ENCODE measurements at regions not wholly inside any gene's neighbourhood (a gene's known extent, or its start where the extent isn't known, plus 50 kb on each side); places are given as distances from the start of the nearest gene placed in this dataset.
A peak's percentile ranks its signal among the peaks of the same experiment; 100 is the strongest.

DNA sequence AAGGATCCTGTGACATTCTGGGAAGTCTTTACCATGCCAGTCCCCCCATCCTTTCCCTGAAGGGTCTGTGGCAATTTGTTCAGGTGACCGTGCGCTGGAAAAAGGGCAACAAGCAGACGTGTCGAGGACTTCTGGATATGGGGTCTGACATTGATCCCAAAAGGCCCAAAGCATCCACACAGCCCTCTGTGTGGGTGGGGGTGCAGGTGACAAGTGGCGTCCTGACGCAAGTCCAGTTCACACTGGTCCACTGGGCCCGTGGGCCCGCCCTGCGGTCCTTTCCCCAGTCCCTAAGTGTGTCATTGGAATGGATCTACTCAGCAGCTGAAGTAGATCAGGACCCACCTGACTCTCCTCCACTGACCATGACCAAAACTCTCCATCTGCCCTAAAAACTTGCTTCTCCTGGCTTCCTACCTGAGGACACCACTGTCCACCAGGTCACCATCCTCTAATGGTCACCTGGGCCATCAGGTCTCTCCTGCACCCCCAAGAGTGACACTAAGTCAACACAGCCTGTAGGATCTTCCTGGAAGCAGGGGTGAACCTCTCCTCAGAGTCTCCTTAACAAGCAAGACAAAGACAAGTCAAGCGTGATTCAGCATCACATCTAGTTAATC, 85.6 kb upstream of the SLC66A3 start:
- H3K27me3 Mint-ChIP-seq (ENCODE audit: insufficient read depth, low read depth, poor library complexity), result peaks cover 1% of the 10 kb centered on the region
- H3K4me1 Mint-ChIP-seq, result peaks cover 28% of the 10 kb centered on the region
- ATAC-seq (no peak), DNase-seq (ENCODE audit: low spot score) (no peak)
- peaks cover 5% of the 10 kb centered on the region for H3K9me3 Mint-ChIP-seq
- Histone ChIP-seq H2AFZ (no peak overlapping the region), H3K9me2 (ENCODE audit: insufficient read depth) (no peaks in the 10 kb centered on the region), H3K36me3 (ENCODE audit: insufficient read depth) (no peaks in the 10 kb centered on the region), H4K20me1 (replicated peaks; ENCODE audit: insufficient read depth) (no peaks in the 10 kb centered on the region), H3K4me2 (no peak overlapping the region), H3K4me3 (no peak overlapping the region), H3K27ac (ENCODE audit: low read depth) (no peak overlapping the region), H3K79me2 (replicated peaks; ENCODE audit: insufficient read depth) (no peaks in the 10 kb centered on the region), H3K4me1 (ENCODE audit: insufficient read depth) (peaks cover 17% of the 10 kb centered on the region), H3K27me3 (ENCODE audit: insufficient read depth) (no peaks in the 10 kb centered on the region), H3F3A (replicated peaks; ENCODE audit: low read depth) (no peaks in the 10 kb centered on the region)
- no peak overlapping the region for H3K4me3 Mint-ChIP-seq
- no peak for TF ChIP-seq EZH2 (IDR thresholded peaks at IDR 0.05; ENCODE audit: low read depth, unreplicated experiment)
- TF ChIP-seq STAT1 (IDR thresholded peaks at IDR 0.05; ENCODE audit: unreplicated experiment), result no peak
- no peak for TF ChIP-seq EZH2phosphoT487 (IDR thresholded peaks at IDR 0.05; ENCODE audit: unreplicated experiment)
- peaks cover 3% of the 10 kb centered on the region; the same call in 1 of the 3 replicates for H3K36me3 Mint-ChIP-seq (ENCODE audit: low read depth)
- H3K27ac Mint-ChIP-seq, result no peak overlapping the region

DNA sequence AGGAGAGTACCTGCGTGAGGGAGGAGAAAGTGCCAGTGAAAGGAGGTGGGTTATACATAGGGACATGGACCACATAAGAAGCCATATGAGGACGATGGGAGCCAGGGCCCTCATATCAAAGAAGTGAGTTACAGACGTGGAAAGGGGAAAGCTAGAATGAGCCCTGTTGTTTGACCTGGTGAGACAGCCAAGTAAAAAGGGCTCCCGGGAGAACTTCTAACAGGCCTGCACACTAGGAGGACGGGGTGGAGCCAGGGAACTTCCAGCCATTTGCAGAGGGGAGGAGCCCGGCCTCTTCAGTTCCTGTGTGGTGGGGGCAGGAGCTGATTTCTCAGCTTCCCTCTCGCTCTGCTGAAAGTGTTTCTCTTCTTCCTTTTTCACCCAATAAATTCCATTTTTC, 84.1 kb upstream of the SLC66A3 start:
- Mint-ChIP-seq H3K9me3 (peaks cover 5% of the 10 kb centered on the region), H3K4me1 (peaks cover 28% of the 10 kb centered on the region), H3K27ac (no peak overlapping the region; the same call in 1 of the 2 replicates), H3K36me3 (ENCODE audit: low read depth) (peaks cover 3% of the 10 kb centered on the region; the same call in 1 of the 3 replicates), H3K4me3 (no peak overlapping the region), H3K27me3 (ENCODE audit: insufficient read depth, low read depth, poor library complexity) (peaks cover 1% of the 10 kb centered on the region)
- Histone ChIP-seq H3K4me3 (no peak overlapping the region), H3K9me2 (ENCODE audit: insufficient read depth) (no peaks in the 10 kb centered on the region), H2AFZ (peak overlapping the region; percentile 83), H3K36me3 (ENCODE audit: insufficient read depth) (no peaks in the 10 kb centered on the region), H3K4me1 (ENCODE audit: insufficient read depth) (peaks cover 17% of the 10 kb centered on the region), H3K27me3 (ENCODE audit: insufficient read depth) (no peaks in the 10 kb centered on the region), H4K20me1 (replicated peaks; ENCODE audit: insufficient read depth) (no peaks in the 10 kb centered on the region), H3K27ac (ENCODE audit: low read depth) (no peak overlapping the region), H3F3A (replicated peaks; ENCODE audit: low read depth) (no peaks in the 10 kb centered on the region), H3K79me2 (replicated peaks; ENCODE audit: insufficient read depth) (no peaks in the 10 kb centered on the region), H3K4me2 (no peak overlapping the region)
- DNase-seq (ENCODE audit: low spot score), result peak; percentile 55
- ATAC-seq, result peak; percentile 59
- TF ChIP-seq EZH2phosphoT487 (IDR thresholded peaks at IDR 0.05; ENCODE audit: unreplicated experiment) (no peak), STAT1 (IDR thresholded peaks at IDR 0.05; ENCODE audit: unreplicated experiment) (no peak), EZH2 (IDR thresholded peaks at IDR 0.05; ENCODE audit: low read depth, unreplicated experiment) (no peak), POLR2AphosphoS5 (IDR thresholded peaks at IDR 0.05; ENCODE audit: low read depth) (no peak), JUNB (IDR thresholded peaks at IDR 0.05; ENCODE audit: unreplicated experiment) (no peak), NANOG (IDR thresholded peaks at IDR 0.05; ENCODE audit: borderline replicate concordance) (no peak), ZNF331 (CRISPR knock-in tag; IDR thresholded peaks at IDR 0.05; ENCODE audit: low read depth) (no peak), ZNF114 (CRISPR knock-in tag; IDR thresholded peaks at IDR 0.05) (no peak)
- TF ChIP-seq, protein P1, sequence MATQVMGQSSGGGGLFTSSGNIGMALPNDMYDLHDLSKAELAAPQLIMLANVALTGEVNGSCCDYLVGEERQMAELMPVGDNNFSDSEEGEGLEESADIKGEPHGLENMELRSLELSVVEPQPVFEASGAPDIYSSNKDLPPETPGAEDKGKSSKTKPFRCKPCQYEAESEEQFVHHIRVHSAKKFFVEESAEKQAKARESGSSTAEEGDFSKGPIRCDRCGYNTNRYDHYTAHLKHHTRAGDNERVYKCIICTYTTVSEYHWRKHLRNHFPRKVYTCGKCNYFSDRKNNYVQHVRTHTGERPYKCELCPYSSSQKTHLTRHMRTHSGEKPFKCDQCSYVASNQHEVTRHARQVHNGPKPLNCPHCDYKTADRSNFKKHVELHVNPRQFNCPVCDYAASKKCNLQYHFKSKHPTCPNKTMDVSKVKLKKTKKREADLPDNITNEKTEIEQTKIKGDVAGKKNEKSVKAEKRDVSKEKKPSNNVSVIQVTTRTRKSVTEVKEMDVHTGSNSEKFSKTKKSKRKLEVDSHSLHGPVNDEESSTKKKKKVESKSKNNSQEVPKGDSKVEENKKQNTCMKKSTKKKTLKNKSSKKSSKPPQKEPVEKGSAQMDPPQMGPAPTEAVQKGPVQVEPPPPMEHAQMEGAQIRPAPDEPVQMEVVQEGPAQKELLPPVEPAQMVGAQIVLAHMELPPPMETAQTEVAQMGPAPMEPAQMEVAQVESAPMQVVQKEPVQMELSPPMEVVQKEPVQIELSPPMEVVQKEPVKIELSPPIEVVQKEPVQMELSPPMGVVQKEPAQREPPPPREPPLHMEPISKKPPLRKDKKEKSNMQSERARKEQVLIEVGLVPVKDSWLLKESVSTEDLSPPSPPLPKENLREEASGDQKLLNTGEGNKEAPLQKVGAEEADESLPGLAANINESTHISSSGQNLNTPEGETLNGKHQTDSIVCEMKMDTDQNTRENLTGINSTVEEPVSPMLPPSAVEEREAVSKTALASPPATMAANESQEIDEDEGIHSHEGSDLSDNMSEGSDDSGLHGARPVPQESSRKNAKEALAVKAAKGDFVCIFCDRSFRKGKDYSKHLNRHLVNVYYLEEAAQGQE (IDR thresholded peaks at IDR 0.05; ENCODE audit: unreplicated experiment), result no peak
- TF ChIP-seq, protein P2, sequence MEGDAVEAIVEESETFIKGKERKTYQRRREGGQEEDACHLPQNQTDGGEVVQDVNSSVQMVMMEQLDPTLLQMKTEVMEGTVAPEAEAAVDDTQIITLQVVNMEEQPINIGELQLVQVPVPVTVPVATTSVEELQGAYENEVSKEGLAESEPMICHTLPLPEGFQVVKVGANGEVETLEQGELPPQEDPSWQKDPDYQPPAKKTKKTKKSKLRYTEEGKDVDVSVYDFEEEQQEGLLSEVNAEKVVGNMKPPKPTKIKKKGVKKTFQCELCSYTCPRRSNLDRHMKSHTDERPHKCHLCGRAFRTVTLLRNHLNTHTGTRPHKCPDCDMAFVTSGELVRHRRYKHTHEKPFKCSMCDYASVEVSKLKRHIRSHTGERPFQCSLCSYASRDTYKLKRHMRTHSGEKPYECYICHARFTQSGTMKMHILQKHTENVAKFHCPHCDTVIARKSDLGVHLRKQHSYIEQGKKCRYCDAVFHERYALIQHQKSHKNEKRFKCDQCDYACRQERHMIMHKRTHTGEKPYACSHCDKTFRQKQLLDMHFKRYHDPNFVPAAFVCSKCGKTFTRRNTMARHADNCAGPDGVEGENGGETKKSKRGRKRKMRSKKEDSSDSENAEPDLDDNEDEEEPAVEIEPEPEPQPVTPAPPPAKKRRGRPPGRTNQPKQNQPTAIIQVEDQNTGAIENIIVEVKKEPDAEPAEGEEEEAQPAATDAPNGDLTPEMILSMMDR (conservative IDR thresholded peaks at IDR 0.05; ENCODE audit: low read depth in 2 of 2), result no peak
- TF ChIP-seq, protein P3, sequence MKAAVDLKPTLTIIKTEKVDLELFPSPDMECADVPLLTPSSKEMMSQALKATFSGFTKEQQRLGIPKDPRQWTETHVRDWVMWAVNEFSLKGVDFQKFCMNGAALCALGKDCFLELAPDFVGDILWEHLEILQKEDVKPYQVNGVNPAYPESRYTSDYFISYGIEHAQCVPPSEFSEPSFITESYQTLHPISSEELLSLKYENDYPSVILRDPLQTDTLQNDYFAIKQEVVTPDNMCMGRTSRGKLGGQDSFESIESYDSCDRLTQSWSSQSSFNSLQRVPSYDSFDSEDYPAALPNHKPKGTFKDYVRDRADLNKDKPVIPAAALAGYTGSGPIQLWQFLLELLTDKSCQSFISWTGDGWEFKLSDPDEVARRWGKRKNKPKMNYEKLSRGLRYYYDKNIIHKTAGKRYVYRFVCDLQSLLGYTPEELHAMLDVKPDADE (IDR thresholded peaks at IDR 0.05), result no peak

Measured in GM23338 (cell line).